ENCODE measurements at regions not wholly inside any gene's neighbourhood (a gene's known extent, or its start where the extent isn't known, plus 50 kb on each side); places are given as distances from the start of the nearest gene placed in this dataset.
"Not testable (repeated sequence)": the region's sequence is repeated elsewhere in the genome, so short reads cannot be mapped to it uniquely, and the experiment has no call there.

- Mint-ChIP-seq H3K4me3 (no peak overlapping the region), H3K27me3 (peaks cover 5 to 13% of the 10 kb centered on the region in 2 donors), H3K4me1 (no peaks in the 10 kb centered on the region), H3K27ac (no peak overlapping the region), H3K36me3 (no peaks in the 10 kb centered on the region), H3K9me3 (peaks cover 0 to 6% (median 0%) of the 10 kb centered on the region in 5 donors)
- H3K36me3 ChIP-seq (ENCODE audit: insufficient read depth, low read length): no peaks in the 10 kb centered on the region
- CTCF ChIA-PET: no interaction called here
- no peak for DNase-seq
- H3K27ac ChIP-seq (ENCODE audit: low read depth, low read length): no peak overlapping the region
- H3K4me1 ChIP-seq (ENCODE audit: insufficient read depth, low read length): no peaks in the 10 kb centered on the region
- no peak overlapping the region for H3K4me3 ChIP-seq (ENCODE audit: low read length)
- H3K27me3 ChIP-seq (ENCODE audit: insufficient read depth, low read length, poor library complexity, severe bottlenecking): no peaks in the 10 kb centered on the region
- no peaks in the 10 kb centered on the region for H3K9me3 ChIP-seq (ENCODE audit: low read length)
- POLR2A ChIA-PET: no interaction called here
Measured at GRCh38 chr17:16880121-16880842, 91.6 kb downstream of the TNFRSF13B start.

GRCh38 chr17:16879686-16880085 lies 92.2 kb downstream of the TNFRSF13B start:
- Histone ChIP-seq H3K36me3 (ENCODE audit: insufficient read depth, low read length) (no peaks in the 10 kb centered on the region), H3K4me1 (ENCODE audit: insufficient read depth, low read length) (no peaks in the 10 kb centered on the region), H3K27me3 (ENCODE audit: insufficient read depth, low read length, poor library complexity, severe bottlenecking) (no peaks in the 10 kb centered on the region), H3K4me3 (ENCODE audit: low read length) (no peak overlapping the region), H3K27ac (ENCODE audit: low read depth, low read length) (no peak overlapping the region), H3K9me3 (ENCODE audit: low read length) (no peaks in the 10 kb centered on the region)
- no peak overlapping the region for H3K27ac Mint-ChIP-seq
- H3K27me3 Mint-ChIP-seq: peaks cover 5 to 13% of the 10 kb centered on the region in 2 donors
- POLR2A ChIA-PET: no interaction called here
- no peak overlapping the region for H3K4me3 Mint-ChIP-seq
- H3K9me3 Mint-ChIP-seq: peaks cover 0 to 6% (median 0%) of the 10 kb centered on the region in 5 donors
- H3K36me3 Mint-ChIP-seq: no peaks in the 10 kb centered on the region
- CTCF ChIA-PET: no interaction called here
- no peaks in the 10 kb centered on the region for H3K4me1 Mint-ChIP-seq
- DNase-seq: no peak

- no peak overlapping the region for H3K4me3 ChIP-seq (ENCODE audit: low read length)
- Mint-ChIP-seq H3K36me3 (no peaks in the 10 kb centered on the region), H3K27me3 (peaks cover 6 to 13% of the 10 kb centered on the region in 2 donors), H3K4me1 (no peaks in the 10 kb centered on the region), H3K27ac (no peak overlapping the region), H3K9me3 (peaks cover 0 to 6% (median 0%) of the 10 kb centered on the region in 5 donors), H3K4me3 (no peak overlapping the region)
- no peaks in the 10 kb centered on the region for H3K9me3 ChIP-seq (ENCODE audit: low read length)
- H3K27ac ChIP-seq (ENCODE audit: low read depth, low read length): no peak overlapping the region
- no peaks in the 10 kb centered on the region for H3K4me1 ChIP-seq (ENCODE audit: insufficient read depth, low read length)
- POLR2A ChIA-PET: no interaction called here
- no peaks in the 10 kb centered on the region for H3K27me3 ChIP-seq (ENCODE audit: insufficient read depth, low read length, poor library complexity, severe bottlenecking)
- H3K36me3 ChIP-seq (ENCODE audit: insufficient read depth, low read length): no peaks in the 10 kb centered on the region
- DNase-seq: no peak
- CTCF ChIA-PET: no interaction called here
Measured at GRCh38 chr17:16878606-16879005, 93.3 kb downstream of the TNFRSF13B start.

GRCh38 chr17:16878084-16878483 lies 93.8 kb downstream of the TNFRSF13B start:
- no peaks in the 10 kb centered on the region for H3K36me3 ChIP-seq (ENCODE audit: insufficient read depth, low read length)
- Mint-ChIP-seq H3K27me3 (peaks cover 6 to 13% of the 10 kb centered on the region in 2 donors), H3K4me1 (no peaks in the 10 kb centered on the region), H3K4me3 (no peak overlapping the region), H3K27ac (no peak overlapping the region), H3K36me3 (no peaks in the 10 kb centered on the region), H3K9me3 (peaks cover 0 to 6% (median 0%) of the 10 kb centered on the region in 5 donors)
- DNase-seq: no peak
- no peaks in the 10 kb centered on the region for H3K4me1 ChIP-seq (ENCODE audit: insufficient read depth, low read length)
- ChIA-PET POLR2A (no interaction called here), CTCF (no interaction called here)
- H3K9me3 ChIP-seq (ENCODE audit: low read length): no peaks in the 10 kb centered on the region
- H3K27me3 ChIP-seq (ENCODE audit: insufficient read depth, low read length, poor library complexity, severe bottlenecking): no peaks in the 10 kb centered on the region
- H3K27ac ChIP-seq (ENCODE audit: low read depth, low read length): no peak overlapping the region
- no peak overlapping the region for H3K4me3 ChIP-seq (ENCODE audit: low read length)

GRCh38 chr17:16877099-16877498 lies 94.8 kb downstream of the TNFRSF13B start:
- no peak overlapping the region for H3K27ac ChIP-seq (ENCODE audit: low read depth, low read length)
- peaks cover 0 to 6% (median 0%) of the 10 kb centered on the region in 5 donors for H3K9me3 Mint-ChIP-seq
- CTCF ChIA-PET: no interaction called here

GRCh38 chr17:16875662-16876061 lies 96.3 kb downstream of the TNFRSF13B start:
- H3K36me3 Mint-ChIP-seq: no peaks in the 10 kb centered on the region
- H3K4me3 Mint-ChIP-seq: no peak overlapping the region
- Histone ChIP-seq H3K4me1 (ENCODE audit: insufficient read depth, low read length) (no peaks in the 10 kb centered on the region), H3K9me3 (ENCODE audit: low read length) (no peaks in the 10 kb centered on the region), H3K36me3 (ENCODE audit: insufficient read depth, low read length) (no peaks in the 10 kb centered on the region), H3K4me3 (ENCODE audit: low read length) (no peak overlapping the region), H3K27me3 (ENCODE audit: insufficient read depth, low read length, poor library complexity, severe bottlenecking) (no peaks in the 10 kb centered on the region), H3K27ac (ENCODE audit: low read depth, low read length) (no peak overlapping the region)
- H3K9me3 Mint-ChIP-seq: peaks cover 0 to 6% (median 0%) of the 10 kb centered on the region in 5 donors
- H3K4me1 Mint-ChIP-seq: no peaks in the 10 kb centered on the region
- ChIA-PET CTCF (no interaction called here), POLR2A (no interaction called here)
- DNase-seq: no peak
- H3K27me3 Mint-ChIP-seq: peaks cover 8 to 13% of the 10 kb centered on the region in 2 donors
- H3K27ac Mint-ChIP-seq: no peak overlapping the region

More at GRCh38 chr17:16877099-16877498, 94.8 kb downstream of the TNFRSF13B start:
- no peak for DNase-seq
- Mint-ChIP-seq H3K27me3 (peaks cover 7 to 13% of the 10 kb centered on the region in 2 donors), H3K4me1 (no peaks in the 10 kb centered on the region), H3K4me3 (no peak overlapping the region), H3K27ac (no peak overlapping the region), H3K36me3 (no peaks in the 10 kb centered on the region)
- Histone ChIP-seq H3K4me3 (ENCODE audit: low read length) (no peak overlapping the region), H3K27me3 (ENCODE audit: insufficient read depth, low read length, poor library complexity, severe bottlenecking) (no peaks in the 10 kb centered on the region), H3K4me1 (ENCODE audit: insufficient read depth, low read length) (no peaks in the 10 kb centered on the region), H3K9me3 (ENCODE audit: low read length) (no peaks in the 10 kb centered on the region), H3K36me3 (ENCODE audit: insufficient read depth, low read length) (no peaks in the 10 kb centered on the region)
- POLR2A ChIA-PET: no interaction called here

- H3K27ac ChIP-seq (ENCODE audit: low read depth, low read length); H3K36me3 Mint-ChIP-seq; H3K4me3 Mint-ChIP-seq; POLR2A ChIA-PET; H3K4me1 Mint-ChIP-seq; H3K4me1 ChIP-seq (ENCODE audit: insufficient read depth, low read length); CTCF ChIA-PET; H3K36me3 ChIP-seq (ENCODE audit: insufficient read depth, low read length); H3K4me3 ChIP-seq (ENCODE audit: low read length); H3K9me3 ChIP-seq (ENCODE audit: low read length); DNase-seq; H3K27me3 ChIP-seq (ENCODE audit: insufficient read depth, low read length, poor library complexity, severe bottlenecking); H3K9me3 Mint-ChIP-seq: not testable (repeated sequence)
- H3K27me3 Mint-ChIP-seq: peaks cover 10 to 16% of the 10 kb centered on the region in 2 donors
- H3K27ac Mint-ChIP-seq: peak overlapping the region in 1 of 8 donors; percentile 71
Measured at GRCh38 chr17:16874216-16874615, 97.7 kb downstream of the TNFRSF13B start.

- peaks cover 0 to 6% (median 0%) of the 10 kb centered on the region in 5 donors for H3K9me3 Mint-ChIP-seq
- peak overlapping the region in 1 of 8 donors; percentile 48 for H3K27ac Mint-ChIP-seq
- H3K27ac ChIP-seq (ENCODE audit: low read depth, low read length): no peak overlapping the region
- DNase-seq: no peak
- H3K27me3 Mint-ChIP-seq: peaks cover 6 to 10% of the 10 kb centered on the region in 2 donors
- ChIA-PET POLR2A (no interaction called here), CTCF (no interaction called here)
- H3K4me1 ChIP-seq (ENCODE audit: insufficient read depth, low read length): no peaks in the 10 kb centered on the region
- H3K9me3 ChIP-seq (ENCODE audit: low read length): no peaks in the 10 kb centered on the region
- no peaks in the 10 kb centered on the region for H3K36me3 ChIP-seq (ENCODE audit: insufficient read depth, low read length)
- no peaks in the 10 kb centered on the region for H3K27me3 ChIP-seq (ENCODE audit: insufficient read depth, low read length, poor library complexity, severe bottlenecking)
- no peak overlapping the region for H3K4me3 Mint-ChIP-seq
- H3K4me1 Mint-ChIP-seq: no peaks in the 10 kb centered on the region
- H3K4me3 ChIP-seq (ENCODE audit: low read length): no peak overlapping the region
- no peaks in the 10 kb centered on the region for H3K36me3 Mint-ChIP-seq
Measured at GRCh38 chr17:16873174-16874035, 98.5 kb downstream of the TNFRSF13B start.

Data from CD8-positive, alpha-beta memory T cell (primary cell).